ENCODE measurements at regions not wholly inside any gene's neighbourhood (a gene's known extent, or its start where the extent isn't known, plus 50 kb on each side); places are given as distances from the start of the nearest gene placed in this dataset.

DNA sequence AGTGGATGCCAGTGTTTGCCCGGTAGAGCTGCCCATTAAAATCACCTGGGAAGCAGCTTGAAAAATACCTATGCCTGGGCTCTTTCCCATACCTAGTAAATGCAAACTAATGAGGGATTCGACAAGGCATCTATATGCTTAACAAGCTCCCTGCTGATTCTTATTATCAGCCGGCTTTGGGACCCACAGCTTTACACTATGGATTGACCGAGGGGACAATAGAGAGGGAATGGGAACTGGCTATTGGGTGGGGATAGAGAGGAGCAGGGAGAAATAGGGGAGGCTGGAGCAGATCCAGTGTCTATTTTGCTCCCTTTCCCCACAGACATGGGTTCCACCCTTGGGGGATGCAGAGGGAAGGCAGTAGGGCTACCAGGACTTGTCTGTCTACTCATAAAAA, 103.1 kb upstream of the TEX13D start:
- TF ChIP-seq EZH2 (IDR thresholded peaks at IDR 0.05; ENCODE audit: borderline replicate concordance, low read depth, low read length, severe bottlenecking) = no peak
- TF ChIP-seq CTCF (IDR thresholded peaks at IDR 0.05; ENCODE audit: borderline replicate concordance, extremely low read depth, low read length, poor library complexity, severe bottlenecking) = no peak
